OCI-LY3 (cell line): ENCODE measurements at regions not wholly inside any gene's neighbourhood (a gene's known extent, or its start where the extent isn't known, plus 50 kb on each side); places are given as distances from the start of the nearest gene placed in this dataset.

Source experiments
- EZH2phosphoT487 ChIP-seq: fragments of 200-600 bp; shearing (Covaris generic); IDR thresholded peaks from 2 replicates; pipeline ENCODE4 v1.6.1; 2018; ENCODE audit warnings: antibody characterized with exemption, mixed run types, low read depth
- TF ChIP-seq, protein P1 (sequence below): fragments of 200-600, 300-600 bp; sonication (generic); IDR thresholded peaks from 2 replicates; pipeline ENCODE4 v1.5.1; 2014; ENCODE audit warnings: antibody characterized with exemption, low read length, low read depth

- TF ChIP-seq, protein P1, sequence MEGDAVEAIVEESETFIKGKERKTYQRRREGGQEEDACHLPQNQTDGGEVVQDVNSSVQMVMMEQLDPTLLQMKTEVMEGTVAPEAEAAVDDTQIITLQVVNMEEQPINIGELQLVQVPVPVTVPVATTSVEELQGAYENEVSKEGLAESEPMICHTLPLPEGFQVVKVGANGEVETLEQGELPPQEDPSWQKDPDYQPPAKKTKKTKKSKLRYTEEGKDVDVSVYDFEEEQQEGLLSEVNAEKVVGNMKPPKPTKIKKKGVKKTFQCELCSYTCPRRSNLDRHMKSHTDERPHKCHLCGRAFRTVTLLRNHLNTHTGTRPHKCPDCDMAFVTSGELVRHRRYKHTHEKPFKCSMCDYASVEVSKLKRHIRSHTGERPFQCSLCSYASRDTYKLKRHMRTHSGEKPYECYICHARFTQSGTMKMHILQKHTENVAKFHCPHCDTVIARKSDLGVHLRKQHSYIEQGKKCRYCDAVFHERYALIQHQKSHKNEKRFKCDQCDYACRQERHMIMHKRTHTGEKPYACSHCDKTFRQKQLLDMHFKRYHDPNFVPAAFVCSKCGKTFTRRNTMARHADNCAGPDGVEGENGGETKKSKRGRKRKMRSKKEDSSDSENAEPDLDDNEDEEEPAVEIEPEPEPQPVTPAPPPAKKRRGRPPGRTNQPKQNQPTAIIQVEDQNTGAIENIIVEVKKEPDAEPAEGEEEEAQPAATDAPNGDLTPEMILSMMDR: no peak
- TF ChIP-seq EZH2phosphoT487: no peak
Observed at GRCh38 chr3:22634433-22634832, 568.7 kb upstream of the UBE2E2 start.
